SK-N-SH (cell line): ENCODE measurements at regions not wholly inside any gene's neighbourhood (a gene's known extent, or its start where the extent isn't known, plus 50 kb on each side); places are given as distances from the start of the nearest gene placed in this dataset.

Experiments
- CHD2 ChIP-seq: fragments of 150-350 bp; IDR thresholded peaks from 2 replicates; pipeline ENCODE4 v1.6.1; 2018; ENCODE audit warnings: low read length; ENCODE audit not compliant: partially characterized antibody
- ELF1 ChIP-seq: IDR thresholded peaks from 2 replicates; pipeline ENCODE4 v1.4.0; 2012
- EP300 ChIP-seq, 2 experiments: IDR thresholded peaks; 2 replicates each; pipeline versions ENCODE4 v1.4.0 to v1.6.1; 2012; ENCODE audit warnings: borderline replicate concordance in 1 of 2, low read depth in 1 of 2, low read length in 1 of 2
- FOSL2 ChIP-seq: IDR thresholded peaks from 2 replicates; pipeline ENCODE4 v1.4.0; 2012; ENCODE audit warnings: low read depth, mild to moderate bottlenecking, moderate library complexity, borderline replicate concordance
- FOXJ3 ChIP-seq: sonication (generic); formaldehyde crosslinking; IDR thresholded peaks from 2 replicates; pipeline ENCODE4 v1.5.1; 2020; ENCODE audit warnings: mild to moderate bottlenecking, missing genetic modification reagents
- FOXM1 ChIP-seq: IDR thresholded peaks from 2 replicates; pipeline ENCODE4 v1.4.0; 2012; ENCODE audit warnings: low read depth, mild to moderate bottlenecking
- GATA2 ChIP-seq: sonication (generic); formaldehyde crosslinking; IDR thresholded peaks from 2 replicates; pipeline ENCODE4 v1.5.0; 2020; ENCODE audit warnings: mild to moderate bottlenecking, missing genetic modification reagents
- JUND ChIP-seq: IDR thresholded peaks from 2 replicates; pipeline ENCODE4 v1.4.0; 2012
- NRF1 ChIP-seq: IDR thresholded peaks from 2 replicates; pipeline ENCODE4 v1.6.1; 2012; ENCODE audit warnings: low read depth, mild to moderate bottlenecking, low read length
- POLR2AphosphoS5 ChIP-seq: IDR thresholded peaks from 2 replicates; pipeline ENCODE4 v1.6.1; 2012; ENCODE audit warnings: low read depth, low read length
- RAD21 ChIP-seq: IDR thresholded peaks from 2 replicates; pipeline ENCODE4 v1.6.1; 2012; ENCODE audit warnings: mild to moderate bottlenecking, low read length
- RCOR1 ChIP-seq: fragments of 150-350 bp; IDR thresholded peaks from 2 replicates; pipeline ENCODE4 v1.6.1; 2017; ENCODE audit warnings: antibody characterized with exemption, low read length
- RFX5 ChIP-seq: IDR thresholded peaks from 2 replicates; pipeline ENCODE4 v1.6.1; 2012; ENCODE audit warnings: mild to moderate bottlenecking, improper control_type of control experiment, low read length
- RXRA ChIP-seq: IDR thresholded peaks from 2 replicates; pipeline ENCODE4 v1.4.0; 2012; ENCODE audit warnings: low read depth, mild to moderate bottlenecking, borderline replicate concordance
- SIN3A ChIP-seq: IDR thresholded peaks from 2 replicates; pipeline ENCODE4 v1.6.1; 2012; ENCODE audit warnings: low read depth, mild to moderate bottlenecking, low read length, moderate library complexity, borderline replicate concordance
- SMC3 ChIP-seq: IDR thresholded peaks from 2 replicates; pipeline ENCODE4 v1.6.1; 2012; ENCODE audit warnings: low read depth, low read length, improper control_type of control experiment
- TAF1 ChIP-seq: IDR thresholded peaks from 2 replicates; pipeline ENCODE4 v1.6.1; 2012; ENCODE audit warnings: low read depth, mild to moderate bottlenecking, low read length, moderate library complexity, borderline replicate concordance
- TCF12 ChIP-seq: IDR thresholded peaks from 2 replicates; pipeline ENCODE4 v1.4.0; 2012
- TEAD4 ChIP-seq: IDR thresholded peaks from 2 replicates; pipeline ENCODE4 v1.4.0; 2012; ENCODE audit warnings: mild to moderate bottlenecking, borderline replicate concordance; ENCODE audit not compliant: insufficient read depth
- YY1 ChIP-seq: IDR thresholded peaks from 2 replicates; pipeline ENCODE4 v1.4.0; 2012; ENCODE audit warnings: low read depth, mild to moderate bottlenecking
- TF ChIP-seq, protein P1 (sequence below): IDR thresholded peaks from 2 replicates; pipeline ENCODE4 v1.4.0; 2012; ENCODE audit warnings: low read depth
- TF ChIP-seq, protein P2 (sequence below): IDR thresholded peaks from 2 replicates; pipeline ENCODE4 v1.6.1; 2012; ENCODE audit warnings: mild to moderate bottlenecking, low read depth, low read length, moderate library complexity
- TF ChIP-seq, protein P3 (sequence below): IDR thresholded peaks from 2 replicates; pipeline ENCODE4 v1.4.0; 2012; ENCODE audit warnings: low read depth, borderline replicate concordance
- TF ChIP-seq, protein P4 (sequence below): IDR thresholded peaks from 2 replicates; pipeline ENCODE4 v1.4.0; 2012; ENCODE audit warnings: low read depth, borderline replicate concordance

DNA sequence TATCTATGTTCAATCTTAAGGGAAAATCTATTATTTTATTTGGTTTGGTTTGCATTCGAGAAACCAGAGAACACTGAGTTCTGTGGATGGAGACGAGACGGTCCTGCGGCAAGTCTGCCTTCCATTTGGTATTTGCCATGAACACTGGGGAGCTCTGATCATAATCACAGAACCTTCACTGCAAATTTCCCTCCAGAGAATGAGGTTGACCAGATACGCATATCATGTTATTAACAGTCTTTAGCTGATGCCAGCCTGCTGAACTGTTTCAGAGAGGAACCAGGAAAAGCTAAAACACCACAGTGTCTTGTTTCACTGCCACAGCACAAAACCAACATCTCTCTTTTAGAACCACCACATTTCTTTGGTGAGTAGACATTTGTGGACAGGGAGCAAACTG lies 269.4 kb upstream of the AGAP1 start (continued):
- TF ChIP-seq TEAD4 (no peak), RXRA (no peak), CHD2 (peak; percentile 64), SIN3A (no peak), TAF1 (no peak), SMC3 (no peak), RCOR1 (peak; percentile 93), TCF12 (peak; percentile 54; the same call in 1 of the 2 replicates), NRF1 (no peak), JUND (no peak), FOSL2 (no peak), EP300 (IDR thresholded peaks at IDR 0.05; ENCODE audit: borderline replicate concordance in 1 of 2, low read depth in 1 of 2, low read length in 1 of 2) (peak in 1 of 2 experiments; percentile 95; a peak in 2 of 4 replicates), ELF1 (no peak), POLR2AphosphoS5 (no peak), RAD21 (peak; percentile 30; the same call in 1 of the 2 replicates), YY1 (no peak), GATA2 (CRISPR knock-in tag) (peak; percentile 92), FOXM1 (no peak), RFX5 (no peak), FOXJ3 (CRISPR knock-in tag) (peak; percentile 65; the same call in 1 of the 2 replicates)
- TF ChIP-seq, protein P1, sequence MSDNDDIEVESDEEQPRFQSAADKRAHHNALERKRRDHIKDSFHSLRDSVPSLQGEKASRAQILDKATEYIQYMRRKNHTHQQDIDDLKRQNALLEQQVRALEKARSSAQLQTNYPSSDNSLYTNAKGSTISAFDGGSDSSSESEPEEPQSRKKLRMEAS, result no peak
- TF ChIP-seq, protein P2, sequence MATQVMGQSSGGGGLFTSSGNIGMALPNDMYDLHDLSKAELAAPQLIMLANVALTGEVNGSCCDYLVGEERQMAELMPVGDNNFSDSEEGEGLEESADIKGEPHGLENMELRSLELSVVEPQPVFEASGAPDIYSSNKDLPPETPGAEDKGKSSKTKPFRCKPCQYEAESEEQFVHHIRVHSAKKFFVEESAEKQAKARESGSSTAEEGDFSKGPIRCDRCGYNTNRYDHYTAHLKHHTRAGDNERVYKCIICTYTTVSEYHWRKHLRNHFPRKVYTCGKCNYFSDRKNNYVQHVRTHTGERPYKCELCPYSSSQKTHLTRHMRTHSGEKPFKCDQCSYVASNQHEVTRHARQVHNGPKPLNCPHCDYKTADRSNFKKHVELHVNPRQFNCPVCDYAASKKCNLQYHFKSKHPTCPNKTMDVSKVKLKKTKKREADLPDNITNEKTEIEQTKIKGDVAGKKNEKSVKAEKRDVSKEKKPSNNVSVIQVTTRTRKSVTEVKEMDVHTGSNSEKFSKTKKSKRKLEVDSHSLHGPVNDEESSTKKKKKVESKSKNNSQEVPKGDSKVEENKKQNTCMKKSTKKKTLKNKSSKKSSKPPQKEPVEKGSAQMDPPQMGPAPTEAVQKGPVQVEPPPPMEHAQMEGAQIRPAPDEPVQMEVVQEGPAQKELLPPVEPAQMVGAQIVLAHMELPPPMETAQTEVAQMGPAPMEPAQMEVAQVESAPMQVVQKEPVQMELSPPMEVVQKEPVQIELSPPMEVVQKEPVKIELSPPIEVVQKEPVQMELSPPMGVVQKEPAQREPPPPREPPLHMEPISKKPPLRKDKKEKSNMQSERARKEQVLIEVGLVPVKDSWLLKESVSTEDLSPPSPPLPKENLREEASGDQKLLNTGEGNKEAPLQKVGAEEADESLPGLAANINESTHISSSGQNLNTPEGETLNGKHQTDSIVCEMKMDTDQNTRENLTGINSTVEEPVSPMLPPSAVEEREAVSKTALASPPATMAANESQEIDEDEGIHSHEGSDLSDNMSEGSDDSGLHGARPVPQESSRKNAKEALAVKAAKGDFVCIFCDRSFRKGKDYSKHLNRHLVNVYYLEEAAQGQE, result no peak
- TF ChIP-seq, protein P3, sequence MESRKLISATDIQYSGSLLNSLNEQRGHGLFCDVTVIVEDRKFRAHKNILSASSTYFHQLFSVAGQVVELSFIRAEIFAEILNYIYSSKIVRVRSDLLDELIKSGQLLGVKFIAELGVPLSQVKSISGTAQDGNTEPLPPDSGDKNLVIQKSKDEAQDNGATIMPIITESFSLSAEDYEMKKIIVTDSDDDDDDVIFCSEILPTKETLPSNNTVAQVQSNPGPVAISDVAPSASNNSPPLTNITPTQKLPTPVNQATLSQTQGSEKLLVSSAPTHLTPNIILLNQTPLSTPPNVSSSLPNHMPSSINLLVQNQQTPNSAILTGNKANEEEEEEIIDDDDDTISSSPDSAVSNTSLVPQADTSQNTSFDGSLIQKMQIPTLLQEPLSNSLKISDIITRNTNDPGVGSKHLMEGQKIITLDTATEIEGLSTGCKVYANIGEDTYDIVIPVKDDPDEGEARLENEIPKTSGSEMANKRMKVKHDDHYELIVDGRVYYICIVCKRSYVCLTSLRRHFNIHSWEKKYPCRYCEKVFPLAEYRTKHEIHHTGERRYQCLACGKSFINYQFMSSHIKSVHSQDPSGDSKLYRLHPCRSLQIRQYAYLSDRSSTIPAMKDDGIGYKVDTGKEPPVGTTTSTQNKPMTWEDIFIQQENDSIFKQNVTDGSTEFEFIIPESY, result no peak
- TF ChIP-seq, protein P4, sequence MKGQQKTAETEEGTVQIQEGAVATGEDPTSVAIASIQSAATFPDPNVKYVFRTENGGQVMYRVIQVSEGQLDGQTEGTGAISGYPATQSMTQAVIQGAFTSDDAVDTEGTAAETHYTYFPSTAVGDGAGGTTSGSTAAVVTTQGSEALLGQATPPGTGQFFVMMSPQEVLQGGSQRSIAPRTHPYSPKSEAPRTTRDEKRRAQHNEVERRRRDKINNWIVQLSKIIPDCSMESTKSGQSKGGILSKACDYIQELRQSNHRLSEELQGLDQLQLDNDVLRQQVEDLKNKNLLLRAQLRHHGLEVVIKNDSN, result no peak
